ENCODE measurements at regions not wholly inside any gene's neighbourhood (a gene's known extent, or its start where the extent isn't known, plus 50 kb on each side); places are given as distances from the start of the nearest gene placed in this dataset.
"Not testable (repeated sequence)": the region's sequence is repeated elsewhere in the genome, so short reads cannot be mapped to it uniquely, and the experiment has no call there.

DNA sequence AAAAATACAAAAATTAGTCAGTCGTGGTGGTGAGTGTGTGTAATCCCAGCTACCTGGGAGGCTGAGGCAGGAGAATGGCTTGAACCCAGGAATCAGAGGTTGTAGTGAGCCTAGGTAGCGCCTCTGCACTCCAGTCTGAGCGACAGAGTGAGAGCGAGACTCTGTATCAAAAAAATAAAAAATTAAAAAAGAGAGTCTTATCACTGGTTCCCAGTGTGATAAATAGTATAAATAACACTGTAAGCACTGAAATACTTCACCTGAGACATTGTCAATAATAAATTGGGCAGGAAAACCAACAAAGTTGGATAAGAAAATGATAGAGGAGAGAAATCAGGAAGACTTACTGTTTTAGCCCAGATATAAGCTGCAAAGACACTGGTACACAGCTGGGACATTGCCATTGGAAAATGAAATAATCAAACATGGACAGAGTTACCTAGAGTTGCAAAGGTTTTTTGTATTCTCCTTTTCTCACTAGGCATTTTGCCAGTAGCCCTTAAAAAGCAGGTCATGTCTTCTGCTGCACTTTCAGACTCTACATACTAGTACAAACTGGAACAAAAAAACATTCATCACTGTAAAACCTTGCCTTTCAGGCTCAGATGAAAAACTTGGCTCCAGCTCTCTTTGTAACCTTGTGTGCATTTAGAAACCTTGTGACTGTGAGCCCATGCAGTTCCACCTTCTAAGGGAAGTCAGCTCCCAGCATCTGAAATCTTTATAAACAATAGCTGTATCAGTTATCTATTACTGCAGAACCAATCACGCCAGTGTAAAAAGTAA lies 55.0 kb upstream of the PPP1R2C start:
- no peak for DNase-seq (ENCODE audit: low read depth in 3 of 3, low spot score in 1 of 3)

DNA sequence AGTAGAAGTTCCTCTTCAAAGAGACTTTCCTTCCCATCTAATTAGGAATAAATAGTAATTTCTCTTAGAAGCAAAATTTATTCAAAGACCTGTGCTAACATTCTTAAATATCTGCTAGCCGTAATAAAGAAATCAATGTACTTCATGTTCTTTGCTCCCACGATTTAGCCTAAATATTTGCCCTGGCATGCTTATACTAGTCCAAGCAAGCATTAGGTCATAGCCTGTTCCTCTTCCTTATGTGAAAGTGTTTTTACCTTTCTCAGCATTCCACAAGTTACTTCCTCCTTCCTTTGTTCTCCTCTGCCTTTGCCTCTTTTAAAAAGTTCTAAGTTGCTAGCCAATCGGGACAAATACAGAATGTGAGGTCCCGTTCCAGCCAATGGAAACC lies 55.6 kb upstream of the PPP1R2C start:
- not testable (repeated sequence) for DNase-seq (ENCODE audit: low read depth in 3 of 3, low spot score in 1 of 3)

DNA sequence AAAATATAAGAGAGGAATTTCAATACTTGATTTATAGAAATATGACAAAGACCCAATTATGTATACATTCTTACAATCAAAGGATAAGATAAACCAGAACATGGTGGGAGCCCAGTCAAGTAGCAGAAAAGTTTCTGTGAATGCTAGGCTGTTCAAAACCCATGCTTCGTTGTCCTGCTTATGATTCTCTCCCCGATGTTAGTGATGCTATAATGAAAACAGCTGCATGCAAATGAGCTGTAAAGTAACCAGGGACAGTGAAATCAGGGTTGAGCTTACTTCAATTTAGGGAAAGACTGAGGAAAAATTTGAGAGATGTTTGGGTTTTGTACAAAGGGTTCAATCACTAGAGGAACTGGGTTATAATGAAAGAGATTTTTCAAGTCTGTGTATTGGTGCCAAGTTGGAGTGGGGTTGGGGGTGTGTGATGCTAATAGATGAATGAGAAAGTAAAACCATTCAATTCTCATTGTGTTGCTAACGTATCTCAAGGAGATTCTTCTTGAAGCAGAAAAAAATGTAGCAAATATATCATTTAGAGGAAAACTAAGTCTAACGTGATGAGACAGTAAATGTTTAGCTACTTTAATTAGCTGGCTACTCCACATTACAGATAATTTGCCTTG lies 59.3 kb upstream of the PPP1R2C start:
- DNase-seq (ENCODE audit: low read depth in 3 of 3, low spot score in 1 of 3) = no peak

DNA sequence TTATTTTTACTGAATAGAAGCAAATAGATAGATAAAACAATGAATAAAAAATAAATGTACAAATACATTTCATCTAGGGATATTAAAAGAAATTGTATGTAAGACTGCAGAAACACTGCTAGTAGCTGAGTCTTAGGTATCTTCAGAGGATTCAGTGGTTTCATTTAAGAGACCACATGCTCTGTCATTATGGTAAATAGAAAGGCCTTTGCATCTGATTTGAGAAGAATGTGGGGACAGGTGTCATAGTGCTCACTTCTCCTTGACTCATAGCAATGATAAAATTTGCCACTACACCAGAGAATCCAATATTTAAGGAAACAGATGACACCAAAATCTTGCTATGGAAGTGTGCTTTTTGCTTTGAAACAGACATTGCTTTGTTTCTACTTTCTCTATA lies 59.8 kb upstream of the PPP1R2C start:
- no peak for DNase-seq (ENCODE audit: low read depth in 3 of 3, low spot score in 1 of 3)

DNA sequence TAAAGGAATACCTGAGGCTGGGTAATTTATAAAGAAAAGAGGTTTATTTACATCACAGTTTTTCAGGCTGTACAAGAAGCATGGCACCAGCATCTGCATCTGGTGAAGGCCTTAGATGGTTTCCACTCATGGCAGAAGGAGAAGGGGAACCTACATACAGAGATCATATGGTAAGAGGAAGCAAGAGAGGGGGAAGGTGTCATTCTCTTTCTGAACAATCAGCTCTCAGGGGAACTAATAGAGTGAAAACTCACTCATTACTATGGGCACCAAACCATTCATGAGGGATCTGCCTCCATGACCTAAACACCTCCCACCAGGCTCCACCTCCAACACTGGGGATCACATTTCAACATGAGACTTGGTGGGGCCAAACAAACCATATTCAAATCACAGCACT lies 61.7 kb upstream of the PPP1R2C start:
- DNase-seq (ENCODE audit: low read depth in 3 of 3, low spot score in 1 of 3) = no peak

DNA sequence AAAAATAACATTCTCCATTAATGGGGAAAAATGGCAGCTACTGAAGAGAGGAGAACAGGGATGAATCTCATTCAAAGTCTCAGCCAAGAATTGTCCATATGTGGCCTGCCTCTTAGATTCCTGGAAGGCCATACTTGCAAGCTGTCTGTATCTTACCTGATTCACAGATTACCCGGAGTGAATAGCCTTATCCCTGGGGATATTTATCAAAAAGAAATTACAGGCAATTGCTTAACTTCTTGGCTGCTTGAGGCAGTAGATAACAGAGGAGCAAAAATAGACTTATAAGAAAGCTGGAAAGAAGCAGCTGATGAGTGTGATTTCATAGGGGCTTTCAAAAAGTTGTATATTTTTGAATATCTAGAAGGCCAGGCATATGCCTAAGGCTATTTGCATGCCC lies 68.8 kb upstream of the PPP1R2C start:
- DNase-seq (ENCODE audit: low read depth in 3 of 3, low spot score in 1 of 3) = no peak

DNA sequence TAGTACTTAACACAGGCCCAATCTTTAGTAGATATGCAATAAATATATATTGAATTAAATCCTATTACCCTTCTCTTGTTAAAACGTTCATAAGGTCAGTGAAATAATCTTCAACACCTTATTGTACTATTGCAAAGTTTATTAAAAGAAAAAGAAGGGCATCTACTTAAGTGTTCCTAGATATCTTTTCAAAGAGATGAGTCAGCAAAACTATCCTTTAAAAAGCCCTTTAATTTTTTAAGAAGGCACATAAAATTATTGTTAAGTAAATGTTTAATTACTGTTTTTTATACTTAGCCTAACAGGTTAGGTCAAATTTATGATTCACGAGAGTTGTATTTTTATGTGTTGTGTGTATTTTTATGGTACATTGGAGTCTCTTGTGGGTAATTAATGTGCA lies 77.3 kb upstream of the PPP1R2C start:
- no peak for DNase-seq (ENCODE audit: low read depth in 3 of 3, low spot score in 1 of 3)

DNA sequence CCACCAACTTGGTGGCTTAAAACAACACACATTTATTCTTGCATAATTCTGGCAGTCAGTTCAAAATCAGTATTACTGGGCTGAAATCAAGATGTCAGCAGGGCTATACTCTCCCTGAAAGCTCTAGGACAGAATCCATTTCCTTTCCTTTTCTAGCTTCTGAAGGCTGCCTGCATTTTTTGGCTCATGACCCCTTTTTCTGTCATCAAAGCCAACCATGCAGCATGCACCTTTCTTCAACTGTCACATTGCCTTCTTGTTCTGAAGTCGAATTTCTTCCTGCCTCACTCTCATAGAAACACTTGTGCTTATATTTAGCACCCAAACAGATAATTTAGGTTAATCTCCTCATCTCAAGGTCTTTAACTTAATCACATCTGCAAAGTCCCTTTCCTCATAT lies 79.8 kb upstream of the PPP1R2C start:
- no peak for DNase-seq (ENCODE audit: low read depth in 3 of 3, low spot score in 1 of 3)

DNA sequence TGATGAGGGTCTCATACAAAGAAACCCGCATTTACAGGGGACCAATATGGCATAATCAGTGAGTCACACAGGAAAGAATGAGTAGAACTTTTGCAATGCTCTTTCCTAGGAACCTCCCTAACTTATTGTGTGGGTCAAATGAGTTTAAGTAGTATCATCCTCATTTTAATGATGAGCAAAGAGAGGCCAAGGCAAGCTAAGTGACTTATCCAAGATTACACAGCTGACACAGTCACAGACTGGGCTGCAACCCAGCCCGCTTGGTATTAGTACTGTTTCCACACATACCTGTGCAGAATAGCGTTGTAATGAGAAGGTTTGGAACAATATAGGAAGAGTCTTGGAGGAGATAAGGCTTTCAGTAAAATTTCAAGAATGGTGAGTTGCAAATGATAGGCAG lies 91.0 kb upstream of the PPP1R2C start:
- DNase-seq (ENCODE audit: low read depth in 3 of 3, low spot score in 1 of 3) = no peak

DNA sequence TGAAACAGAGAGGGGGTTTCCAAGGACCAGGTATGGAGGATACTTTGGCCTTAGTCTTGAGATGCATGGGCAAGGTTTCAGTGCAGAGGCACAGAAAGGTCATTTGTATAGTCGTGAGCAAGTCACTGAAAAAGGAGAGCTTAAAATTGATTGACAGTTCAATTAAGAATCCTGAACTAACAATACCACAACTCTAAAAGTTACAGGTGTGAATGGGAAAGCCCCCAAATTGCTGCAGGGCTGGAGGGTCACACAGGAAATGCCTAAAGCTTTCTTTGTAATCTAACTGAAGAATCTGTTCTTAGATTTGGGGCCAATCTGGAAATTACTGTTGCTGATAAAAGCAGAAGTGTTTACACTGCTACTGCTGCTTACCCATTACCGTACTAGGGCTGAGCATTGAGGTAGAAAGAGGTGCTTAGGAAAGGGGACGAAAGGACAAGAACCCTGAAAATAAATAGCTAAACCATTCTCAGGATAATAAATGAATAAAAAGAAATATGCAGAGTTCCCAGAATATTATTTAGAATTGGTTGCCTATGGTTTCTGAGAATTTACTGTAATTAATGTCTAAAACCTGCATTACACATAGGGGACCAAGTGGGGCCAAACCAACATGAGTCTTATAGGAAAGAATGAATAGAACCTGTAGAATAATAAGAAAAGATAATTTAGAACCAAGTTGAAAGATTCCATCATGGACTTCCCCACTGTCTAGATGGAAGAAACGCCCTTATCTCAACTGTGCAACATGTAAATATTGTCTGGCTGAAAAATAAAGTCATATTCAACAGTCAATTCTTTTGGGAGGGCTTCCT lies 91.9 kb upstream of the PPP1R2C start:
- no peak for DNase-seq (ENCODE audit: low read depth in 3 of 3, low spot score in 1 of 3)

DNA sequence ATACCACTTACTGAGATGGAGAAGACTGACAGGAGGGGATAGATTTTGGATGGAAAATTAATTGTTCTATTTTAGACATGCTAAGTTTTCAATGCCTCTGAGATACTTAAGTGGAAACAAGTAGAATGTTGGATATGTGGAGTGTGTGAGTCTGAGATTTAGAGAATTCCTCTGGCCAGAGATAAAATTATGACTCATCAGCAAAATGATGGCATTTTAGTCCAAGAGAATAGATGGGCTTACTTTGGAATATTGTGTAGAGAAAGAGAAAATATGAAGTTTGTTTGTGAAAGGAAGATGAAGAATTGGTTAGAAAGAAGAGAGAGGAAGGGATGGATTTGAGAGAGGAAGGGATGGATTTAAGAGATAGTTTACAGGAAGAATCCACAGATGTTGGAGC lies 108.6 kb upstream of the PPP1R2C start:
- DNase-seq (ENCODE audit: low read depth in 3 of 3, low spot score in 1 of 3) = no peak

DNA sequence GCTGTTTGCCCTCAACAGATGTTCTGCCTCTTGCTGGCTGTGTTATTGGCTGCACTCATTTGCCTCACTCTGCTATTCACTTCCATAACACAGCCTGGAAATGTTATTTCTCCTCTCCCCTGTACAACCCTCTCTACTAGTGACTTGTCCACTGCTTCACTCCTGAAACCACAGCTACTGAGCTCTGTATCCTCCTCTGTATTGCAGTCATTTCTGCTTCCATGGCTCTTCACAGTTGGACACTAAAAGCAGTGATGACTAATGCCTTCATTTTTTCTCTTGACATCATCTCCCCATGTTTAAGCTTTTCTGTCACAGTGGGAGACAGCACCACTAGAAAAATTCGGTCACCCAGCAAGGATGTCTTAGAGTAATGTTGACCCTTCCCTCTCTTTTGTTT lies 123.0 kb upstream of the PPP1R2C start:
- DNase-seq (ENCODE audit: low read depth in 3 of 3, low spot score in 1 of 3) = no peak

DNA sequence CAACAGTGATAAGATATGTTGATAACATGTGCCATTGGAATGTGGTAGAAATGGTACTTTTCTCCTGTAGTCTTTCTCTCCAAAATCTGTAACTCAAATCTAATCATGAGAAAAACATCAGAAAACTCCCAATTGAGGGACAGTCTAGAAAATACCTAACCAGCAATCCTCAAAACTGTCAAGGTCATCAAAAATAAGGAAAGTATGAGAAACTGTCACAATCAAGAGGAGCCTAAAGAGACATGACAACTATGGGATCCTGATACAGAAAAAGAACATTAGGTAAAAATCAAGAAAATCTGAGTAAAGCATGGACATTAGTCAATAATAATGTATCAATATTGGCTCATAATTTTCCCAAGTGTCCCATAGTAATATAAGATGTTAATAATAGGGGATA lies 124.5 kb upstream of the PPP1R2C start:
- no peak for DNase-seq (ENCODE audit: low read depth in 3 of 3, low spot score in 1 of 3)

DNA sequence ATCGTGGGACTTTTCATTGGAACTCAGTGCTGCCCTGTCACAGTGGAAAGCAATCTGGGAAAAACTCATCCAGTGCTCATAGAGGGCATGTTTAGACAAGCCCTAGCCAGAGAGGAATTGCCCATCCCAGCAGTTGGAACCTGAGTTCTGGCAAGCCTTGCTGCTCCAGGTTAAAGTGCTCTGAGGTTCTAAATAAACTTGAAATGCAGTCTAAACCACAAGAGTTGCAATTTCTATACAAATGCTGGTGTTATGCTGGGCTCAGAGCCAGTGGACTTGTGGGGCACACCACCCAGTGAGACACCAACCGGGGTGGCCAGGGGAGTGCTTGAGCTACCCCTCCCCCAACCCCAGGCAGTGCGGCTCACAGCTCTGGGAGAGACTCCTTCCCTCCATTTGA lies 142.8 kb upstream of the PPP1R2C start:
- DNase-seq (ENCODE audit: low read depth in 3 of 3, low spot score in 1 of 3) = no peak

DNA sequence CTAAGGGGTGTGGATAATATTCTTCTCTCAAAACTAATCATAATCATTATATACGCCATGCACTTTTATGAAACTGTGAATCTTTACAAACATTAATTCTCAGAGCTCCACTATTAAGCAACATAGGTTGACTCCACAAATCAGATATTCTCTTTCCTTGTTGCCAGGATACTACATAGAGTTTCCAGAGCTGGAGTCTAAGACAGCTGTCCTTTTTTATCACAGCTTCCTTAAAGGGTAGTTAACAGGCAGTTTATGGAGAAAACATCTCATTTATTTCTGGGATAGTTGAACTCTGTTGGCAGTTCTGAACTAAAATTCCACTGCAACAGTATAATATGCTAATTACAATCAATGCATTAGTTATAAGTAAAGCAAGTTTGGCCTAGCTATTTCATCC lies 152.1 kb upstream of the PPP1R2C start:
- DNase-seq (ENCODE audit: low read depth in 3 of 3, low spot score in 1 of 3) = no peak

DNA sequence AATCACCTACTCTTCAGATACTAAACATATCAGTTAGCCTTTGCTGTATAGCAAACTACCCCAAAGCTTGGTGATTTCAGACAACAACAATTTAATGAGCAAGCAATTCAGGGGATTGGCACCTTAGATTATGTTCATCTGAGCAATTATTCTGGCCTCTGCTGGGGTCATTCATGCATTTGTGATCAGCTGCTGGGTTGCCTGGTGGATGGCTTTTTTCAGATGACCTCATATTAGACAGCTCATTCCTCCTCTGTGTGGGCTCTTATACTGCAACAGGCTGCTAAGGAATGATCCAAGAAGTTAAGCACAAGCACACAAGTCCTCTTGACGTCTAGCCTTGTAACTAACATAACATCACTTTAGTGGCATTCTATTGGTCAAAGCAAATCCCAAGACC lies 153.0 kb upstream of the PPP1R2C start:
- DNase-seq (ENCODE audit: low read depth in 3 of 3, low spot score in 1 of 3) = no peak

DNA sequence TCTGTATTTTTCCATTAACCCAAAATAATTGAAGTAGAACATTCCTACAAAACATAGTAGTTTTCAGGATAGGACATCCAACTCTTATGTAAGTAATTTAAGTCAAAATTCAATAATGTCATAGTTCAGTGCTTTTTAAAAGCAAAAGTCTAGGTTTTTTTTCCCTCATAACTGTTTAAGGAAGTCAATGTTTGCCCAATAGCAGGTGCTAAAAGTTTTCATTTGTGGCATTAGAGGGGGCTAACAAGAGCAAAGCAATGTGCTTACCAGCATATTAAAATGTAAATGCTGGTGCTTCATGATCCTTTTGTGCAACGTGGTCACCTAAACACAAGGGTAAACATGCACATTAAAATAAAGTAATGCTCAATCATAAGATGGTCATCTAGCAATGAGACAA lies 155.2 kb upstream of the PPP1R2C start:
- DNase-seq (ENCODE audit: low read depth in 3 of 3, low spot score in 1 of 3) = no peak

DNA sequence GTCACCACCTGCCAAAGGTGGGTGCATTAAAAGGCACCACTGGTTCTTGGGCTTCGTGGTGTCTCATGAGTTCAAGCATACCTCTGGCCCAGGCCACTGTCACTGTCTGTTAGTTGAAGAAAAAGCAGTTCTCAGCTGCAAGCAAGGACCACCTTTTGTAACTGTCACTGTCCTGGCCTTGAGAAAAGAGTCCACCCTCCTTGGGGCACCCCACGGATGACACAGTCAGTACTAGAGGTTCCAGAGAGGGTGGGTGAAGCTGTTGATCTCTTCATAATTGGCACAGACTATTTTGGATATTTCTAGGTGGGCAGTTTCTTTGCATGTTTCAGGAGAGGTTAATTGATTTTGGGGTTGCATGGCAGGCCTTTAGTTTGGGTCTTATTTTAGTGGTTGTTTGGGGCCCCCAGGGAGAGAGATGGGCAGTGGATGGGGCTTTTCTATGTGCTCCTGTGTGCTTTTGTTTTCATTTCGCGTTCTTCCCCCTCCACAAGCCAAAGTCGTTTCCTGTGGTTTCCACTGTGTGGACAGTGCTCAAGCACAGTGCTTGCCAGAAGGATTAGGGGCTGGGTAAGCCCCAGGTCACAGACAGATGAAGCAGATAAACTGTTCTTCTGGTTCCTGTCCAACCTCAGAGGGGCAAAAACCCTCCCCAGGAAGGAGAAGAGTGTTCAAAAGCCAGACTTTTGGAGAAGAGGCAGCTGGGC lies 156.2 kb upstream of the PPP1R2C start:
- no peak for DNase-seq (ENCODE audit: low read depth in 3 of 3, low spot score in 1 of 3)

DNA sequence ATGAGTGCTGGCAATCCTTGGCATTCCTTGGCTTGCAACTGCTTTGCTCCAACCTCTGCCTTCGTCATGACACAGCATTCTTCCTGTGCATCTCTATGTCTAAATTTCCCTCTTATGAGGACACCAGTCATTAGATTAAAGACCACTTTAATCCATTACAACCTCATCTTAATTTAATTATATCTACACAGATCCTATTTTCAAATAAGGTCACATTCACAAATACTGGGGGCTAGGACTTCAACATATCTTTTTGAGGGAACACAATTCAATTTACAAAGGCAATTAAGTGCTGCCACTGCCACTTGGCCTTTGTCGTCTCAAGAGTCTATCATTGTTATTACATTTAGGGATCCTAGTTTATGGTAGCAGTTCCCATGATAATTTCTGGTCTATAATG lies 163.7 kb upstream of the PPP1R2C start:
- DNase-seq (ENCODE audit: low read depth in 3 of 3, low spot score in 1 of 3) = no peak

DNA sequence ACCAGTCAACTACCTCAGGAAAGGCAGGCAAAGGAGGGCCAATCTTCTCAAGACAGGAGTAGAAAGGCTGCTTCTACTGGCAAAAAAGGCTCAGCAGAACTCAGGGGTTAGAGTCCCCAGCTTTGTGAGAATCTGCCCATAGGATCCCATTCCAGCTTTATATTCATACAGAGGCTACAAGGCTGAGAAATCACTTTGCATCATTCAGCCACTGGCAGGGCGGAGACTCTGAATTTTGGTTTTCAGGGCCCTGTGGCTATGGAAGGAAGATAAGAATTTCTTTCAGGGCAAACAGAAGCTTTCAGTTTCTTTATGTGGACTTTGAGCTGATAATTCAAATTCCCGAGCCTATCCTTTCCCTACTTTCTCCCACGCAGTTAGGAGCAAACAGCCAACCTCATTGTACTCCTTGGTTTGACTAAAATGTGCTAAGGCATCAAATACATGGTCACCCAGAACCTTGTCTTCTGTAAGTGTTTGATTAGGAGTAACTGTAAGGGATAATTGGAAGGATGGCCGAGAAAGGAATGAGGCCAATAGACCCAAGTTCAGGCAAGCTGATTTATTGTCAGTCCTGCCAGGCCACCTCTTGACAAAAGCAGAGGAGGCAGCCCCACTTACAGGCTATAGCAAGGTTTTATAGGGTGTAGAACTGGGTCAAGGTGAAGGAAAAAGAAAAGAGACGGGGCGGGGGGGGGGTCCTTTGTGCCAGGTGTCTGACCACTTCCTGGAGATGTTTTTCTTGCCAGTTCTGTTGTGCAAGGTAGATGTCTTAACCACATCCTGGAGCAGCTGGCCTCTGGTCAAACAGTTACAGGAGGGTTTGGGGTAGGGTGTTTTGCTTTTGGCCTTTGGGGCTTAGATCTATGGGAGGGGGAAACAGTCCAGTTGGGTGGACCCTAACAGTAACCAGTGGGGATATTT lies 165.3 kb upstream of the PPP1R2C start:
- DNase-seq (ENCODE audit: low read depth in 3 of 3, low spot score in 1 of 3) = no peak
